ENCODE measurements at regions not wholly inside any gene's neighbourhood (a gene's known extent, or its start where the extent isn't known, plus 50 kb on each side); places are given as distances from the start of the nearest gene placed in this dataset.

GRCh38 chr17:12554251-12554650, 111.4 kb upstream of the MYOCD start:
- TF ChIP-seq CTCF (IDR thresholded peaks at IDR 0.05) (no peak), POLR2A (IDR thresholded peaks at IDR 0.05) (no peak), POLR2AphosphoS5 (IDR thresholded peaks at IDR 0.05) (no peak)

Data from suprapubic skin (tissue), 4 donors.